GM12892 (cell line): ENCODE measurements at regions not wholly inside any gene's neighbourhood (a gene's known extent, or its start where the extent isn't known, plus 50 kb on each side); places are given as distances from the start of the nearest gene placed in this dataset.

Experiments
- POLR2A ChIP-seq: IDR thresholded peaks from 2 replicates; pipeline ENCODE4 v1.6.1; 2011; ENCODE audit warnings: low read depth, low read length, control low read depth
- POLR2AphosphoS5 ChIP-seq: IDR thresholded peaks from 2 replicates; pipeline ENCODE4 v1.6.1; 2011; ENCODE audit warnings: low read depth, low read length, control low read depth
- TAF1 ChIP-seq: IDR thresholded peaks from 2 replicates; pipeline ENCODE4 v1.6.1; 2011; ENCODE audit warnings: low read depth, mild to moderate bottlenecking, control low read depth, low read length, borderline replicate concordance

GRCh38 chr18:37673671-37674070, 108.1 kb upstream of the CELF4 start:
- no peak for TF ChIP-seq POLR2AphosphoS5
- TF ChIP-seq POLR2A: no peak
- TF ChIP-seq TAF1: no peak
